HG03520 (cell line): ENCODE measurements at regions not wholly inside any gene's neighbourhood (a gene's known extent, or its start where the extent isn't known, plus 50 kb on each side); places are given as distances from the start of the nearest gene placed in this dataset.

Experiments
- ATAC-seq: cut with Tn5 transposase; IDR thresholded peaks from one replicate; pipeline ENCODE4 v1.9.1; 2021; ENCODE audit warnings: mild to moderate bottlenecking, moderate library complexity; ENCODE audit not compliant: unreplicated experiment

DNA sequence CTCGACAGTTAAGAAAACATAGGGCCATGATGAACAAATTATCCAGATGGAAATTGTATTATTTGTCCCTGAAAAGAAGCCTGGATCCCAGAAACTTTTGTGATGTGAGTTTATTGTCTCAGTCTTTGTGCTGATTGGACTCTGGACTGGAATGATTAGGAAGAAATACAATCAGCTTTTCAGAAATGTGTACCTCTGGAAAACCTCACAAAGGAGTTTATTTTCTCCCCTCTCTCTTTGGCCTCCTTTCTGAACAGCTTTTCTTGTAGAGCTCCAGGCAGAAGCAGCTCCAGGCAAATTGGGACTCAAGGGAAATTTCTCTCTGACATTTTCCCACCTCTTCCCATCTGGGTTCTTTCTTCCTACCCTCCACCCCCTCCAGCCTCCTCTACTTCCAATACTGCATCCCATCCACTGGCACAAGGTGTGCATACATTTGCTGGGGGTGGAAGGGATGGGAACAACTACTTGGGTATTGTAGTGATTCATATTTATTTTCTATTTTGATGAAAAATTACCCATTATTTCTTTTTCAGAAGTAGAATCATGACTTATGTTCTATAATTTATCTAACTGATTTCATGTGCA, 119.7 kb downstream of the CD47 start:
- ATAC-seq: no peak

DNA sequence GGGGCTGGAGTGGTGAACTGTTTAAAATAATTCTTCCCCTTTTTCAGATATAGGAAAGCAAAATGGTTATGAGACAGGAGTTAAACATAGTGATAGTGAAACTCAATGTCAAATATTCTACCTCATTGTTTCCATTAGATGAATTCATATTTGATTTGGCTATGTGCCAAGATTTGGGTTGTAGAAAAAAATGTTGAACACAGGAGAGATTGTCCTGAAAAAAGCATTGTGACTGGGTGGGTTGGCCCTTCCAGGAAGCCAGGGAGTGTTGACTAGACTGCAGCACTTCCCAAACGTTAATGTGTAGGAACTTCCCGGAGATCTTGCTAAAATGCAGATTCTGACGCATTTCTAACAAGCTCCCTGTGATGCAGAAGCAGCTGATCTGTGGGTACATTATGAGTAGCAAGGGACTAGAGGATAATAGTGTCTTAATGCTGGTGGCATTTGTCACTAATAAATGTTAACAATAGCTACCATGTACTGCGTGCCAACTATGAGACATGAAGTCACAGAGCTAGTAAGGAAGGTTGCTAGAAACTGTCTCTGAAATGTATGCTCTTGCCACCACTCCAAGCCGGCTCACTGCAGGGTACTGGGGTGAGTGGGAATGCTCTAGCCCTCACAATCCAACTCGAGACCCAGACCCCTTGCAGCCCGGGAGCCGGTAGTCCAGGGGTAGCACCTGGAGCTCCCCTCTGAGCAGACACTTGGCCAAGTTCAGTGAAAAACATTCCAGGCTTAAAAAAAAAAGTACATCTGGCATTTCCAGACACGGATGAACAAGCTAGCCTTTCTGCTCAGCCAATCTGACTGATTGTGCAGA, 120.6 kb downstream of the CD47 start:
- ATAC-seq: no peak

DNA sequence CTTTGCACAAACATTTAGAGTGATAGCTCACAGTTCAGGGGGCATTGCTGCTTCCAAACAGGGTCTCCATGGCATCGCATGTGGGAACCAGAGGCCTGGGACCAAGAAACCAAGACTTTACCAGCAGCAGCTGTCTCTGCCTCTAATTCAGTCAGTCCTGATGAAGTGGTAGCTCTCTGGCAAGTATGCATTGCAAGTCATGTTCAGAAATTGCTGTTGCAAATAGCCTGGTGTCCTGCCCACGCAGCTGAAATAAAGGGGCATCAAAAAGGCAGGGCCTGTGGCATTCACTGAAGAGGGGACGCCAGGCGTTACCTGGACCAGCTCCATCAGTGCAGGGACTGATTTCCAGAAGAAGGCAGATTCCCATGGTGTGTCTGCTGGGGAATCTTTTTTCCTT, 121.3 kb downstream of the CD47 start:
- no peak for ATAC-seq

DNA sequence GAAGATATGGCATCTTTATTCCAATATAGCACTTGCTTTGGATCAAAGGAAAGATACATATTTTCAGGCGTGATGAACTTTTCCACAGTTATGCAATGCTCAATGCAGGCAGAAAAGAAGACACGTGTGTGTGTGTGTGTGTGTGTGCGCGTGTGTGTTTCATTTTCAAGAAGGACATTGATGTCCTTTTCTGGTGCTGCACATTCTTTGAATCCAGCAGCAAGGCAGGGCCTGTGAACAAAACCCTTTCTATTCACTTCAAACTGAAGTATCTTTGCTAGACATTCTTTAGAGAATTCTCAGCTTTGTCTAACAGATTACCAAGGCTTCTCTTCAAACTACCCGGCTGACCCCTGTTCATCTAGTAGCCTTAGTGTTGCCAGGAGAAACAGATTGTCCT, 124.6 kb downstream of the CD47 start:
- ATAC-seq: no peak

DNA sequence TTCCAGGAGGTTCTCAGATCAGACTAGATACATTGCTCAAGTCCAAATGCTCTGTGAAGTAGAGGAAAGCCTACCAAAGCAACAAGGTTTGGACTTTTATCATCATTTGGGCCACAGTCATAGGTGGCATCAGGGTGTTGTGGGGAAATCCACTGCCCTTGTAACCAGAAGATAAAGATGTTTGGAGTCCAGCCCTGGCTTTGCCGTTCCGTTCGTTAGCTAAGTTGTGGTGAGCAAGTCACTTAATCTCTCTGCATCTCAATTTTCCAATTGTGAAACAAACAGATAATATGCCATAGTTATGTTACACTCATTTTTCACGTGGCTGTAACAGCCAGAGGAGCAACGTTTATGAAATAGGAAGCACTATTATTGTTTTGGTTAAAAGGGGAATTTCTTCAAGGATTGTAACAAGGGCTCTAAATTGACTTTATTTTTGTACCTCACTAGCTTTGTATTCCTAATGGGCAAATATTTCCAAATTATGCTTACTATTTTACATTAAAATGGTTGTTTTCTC, 125.6 kb downstream of the CD47 start:
- ATAC-seq: no peak

DNA sequence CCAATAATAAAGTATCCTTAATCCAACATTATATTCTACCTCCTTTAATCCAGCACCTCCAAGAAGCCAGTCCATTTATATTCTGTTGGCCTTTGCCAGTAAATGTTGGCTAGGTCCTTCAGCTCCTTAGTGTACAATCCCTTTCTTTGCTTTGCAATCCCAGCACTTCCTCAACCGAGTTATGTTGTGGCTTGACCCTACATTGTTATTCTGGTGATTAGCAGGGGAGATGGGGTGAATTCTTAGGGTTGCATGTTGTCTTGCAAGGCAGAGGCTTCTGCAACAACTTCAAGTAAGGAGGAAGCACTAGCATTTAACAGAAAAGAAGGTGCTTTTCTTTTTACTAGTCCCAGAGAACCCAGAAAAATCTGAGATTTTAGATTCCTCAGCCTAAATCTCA, 127.2 kb downstream of the CD47 start:
- ATAC-seq: no peak

DNA sequence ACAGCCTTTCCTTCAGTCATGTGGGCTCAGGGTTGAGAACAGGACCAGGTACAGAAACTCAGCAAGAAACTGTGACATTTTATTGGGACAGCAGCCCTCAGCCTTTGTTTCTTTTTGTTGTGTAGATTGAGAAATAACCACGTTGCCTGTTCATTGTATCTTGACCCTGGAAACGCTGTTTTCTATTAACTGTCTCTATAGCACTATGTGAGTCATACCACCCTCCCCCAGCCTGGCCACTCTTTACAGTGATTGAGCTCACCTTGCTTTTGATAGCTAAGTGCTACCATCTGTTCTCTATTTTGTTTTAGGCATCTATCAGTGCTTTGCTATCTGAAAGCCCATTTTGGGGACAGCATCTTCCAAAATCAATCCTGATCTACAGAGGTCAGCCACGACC, 127.9 kb downstream of the CD47 start:
- ATAC-seq: no peak

DNA sequence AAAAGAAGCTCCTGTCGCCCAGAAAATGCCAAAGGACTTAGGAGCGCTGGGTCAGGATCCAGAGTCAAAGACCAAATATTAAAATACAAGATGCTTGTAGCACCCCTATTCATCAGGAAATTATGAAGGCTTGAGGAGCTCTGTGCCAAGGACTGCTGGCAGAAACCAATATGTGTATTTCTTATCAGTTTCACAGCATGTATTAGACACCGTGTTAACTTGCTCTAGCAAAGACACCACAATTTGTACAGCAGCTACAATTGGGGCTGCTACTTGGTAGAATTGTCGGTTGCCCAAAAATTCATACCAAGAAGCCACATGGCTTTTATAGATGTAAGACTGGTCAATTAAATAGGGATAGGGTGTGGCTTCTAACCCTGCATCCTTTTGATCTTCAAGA, 128.8 kb downstream of the CD47 start:
- no peak for ATAC-seq

DNA sequence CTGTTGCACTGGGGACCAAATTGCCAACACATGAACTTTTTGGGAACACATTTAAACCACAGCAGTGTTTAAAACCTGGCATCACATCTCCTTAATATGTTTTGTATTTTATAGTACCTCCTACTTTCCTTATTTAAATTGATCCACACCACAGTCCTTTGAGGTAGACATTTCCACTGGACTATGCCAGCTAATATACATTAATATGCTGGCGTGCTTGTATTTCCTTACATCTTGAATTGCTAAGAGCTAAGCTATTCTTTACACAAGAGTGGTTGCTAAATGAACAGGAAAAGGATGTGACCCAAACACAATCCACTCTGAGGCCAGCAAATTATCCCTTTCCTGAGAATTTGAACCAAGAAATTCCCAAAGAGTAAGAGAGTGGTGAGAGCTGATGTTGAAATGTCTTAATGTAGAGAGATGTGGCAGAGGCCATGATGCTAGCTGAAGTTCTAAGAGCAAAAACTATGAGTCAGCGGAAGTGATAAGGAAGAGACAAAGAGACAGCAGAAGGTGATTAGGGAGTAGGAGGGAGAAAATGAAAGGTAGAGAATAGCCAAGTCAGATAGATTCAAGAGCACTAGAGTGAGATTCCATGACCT, 131.2 kb downstream of the CD47 start:
- no peak for ATAC-seq

DNA sequence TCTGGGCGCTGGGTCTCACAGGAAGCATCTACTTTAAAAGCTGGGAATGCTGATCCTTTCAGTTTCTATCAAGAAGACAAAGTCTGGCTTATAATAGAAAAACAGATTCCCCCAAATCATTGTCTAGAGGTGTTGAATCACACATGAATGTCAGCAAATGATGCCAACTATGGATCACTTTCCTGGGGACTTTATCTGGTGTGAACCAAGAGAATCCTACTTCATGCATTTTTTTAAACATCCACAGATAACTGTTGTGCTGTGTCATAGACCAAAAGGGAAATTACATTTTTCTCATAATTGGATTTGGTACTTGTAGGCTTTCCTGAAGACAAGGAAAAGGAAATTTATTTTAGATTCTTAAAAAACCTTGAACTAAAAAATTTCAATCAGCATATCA, 132.7 kb downstream of the CD47 start:
- no peak for ATAC-seq

DNA sequence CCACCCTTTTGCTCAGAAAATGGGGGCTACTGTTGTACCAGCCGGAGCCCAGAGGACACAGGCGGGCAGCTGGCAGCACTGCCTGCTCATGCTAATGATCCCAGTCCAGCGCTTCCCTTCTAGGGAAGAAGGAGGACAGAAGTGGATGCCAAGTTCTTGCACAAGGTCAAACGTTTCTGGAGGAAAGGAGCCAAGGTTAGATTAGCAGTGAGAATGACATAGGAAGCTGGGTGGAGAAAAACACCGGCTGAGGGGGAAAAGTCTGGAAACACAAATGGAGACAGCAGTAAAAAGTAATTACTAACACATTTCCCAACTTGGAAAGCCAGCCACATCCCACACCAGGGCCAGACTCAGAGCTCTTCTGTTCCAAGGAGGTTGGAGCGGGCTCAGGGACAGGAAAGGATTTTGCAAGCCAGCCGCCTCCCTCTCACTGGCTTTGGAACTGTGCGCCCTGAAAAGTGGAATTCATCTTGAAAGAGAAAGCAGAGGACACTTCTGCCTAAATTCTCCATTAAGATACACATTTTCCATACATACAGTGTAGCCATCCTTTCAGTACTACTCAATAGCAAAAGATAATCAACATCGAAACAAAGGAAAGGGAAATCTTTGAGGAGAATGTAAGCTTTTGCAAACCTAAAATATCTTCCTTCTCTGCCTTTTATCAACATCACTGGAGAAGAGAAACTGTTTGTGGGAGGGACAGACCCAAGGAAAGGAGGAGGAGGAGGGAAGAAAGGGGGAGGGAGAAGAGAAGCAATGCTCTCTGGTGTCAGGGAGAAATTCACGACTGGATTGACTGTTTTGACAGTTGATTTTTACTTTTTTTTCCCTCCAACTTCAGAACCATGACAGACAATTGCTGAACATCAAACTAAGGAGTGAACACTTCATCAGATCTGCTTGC, 133.6 kb downstream of the CD47 start:
- ATAC-seq: no peak

DNA sequence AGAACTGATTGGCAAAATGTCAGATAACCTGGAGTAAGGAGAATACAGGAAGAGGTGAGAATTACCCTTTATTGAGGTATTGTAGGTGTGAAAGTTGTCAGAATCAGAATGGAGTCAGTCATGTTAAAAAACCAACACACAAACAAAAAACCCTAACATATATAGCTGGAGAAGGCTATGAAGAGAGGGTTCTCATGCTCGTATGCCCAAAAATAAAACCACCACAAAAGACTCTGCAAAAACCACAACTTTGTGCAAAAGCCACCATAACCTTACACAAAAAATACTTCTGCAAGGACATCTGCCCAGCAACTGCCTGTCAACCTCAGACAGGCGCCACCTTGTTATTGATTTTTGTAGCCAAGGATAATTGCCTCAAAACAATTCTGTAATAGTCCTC, 136.0 kb downstream of the CD47 start:
- no peak for ATAC-seq

DNA sequence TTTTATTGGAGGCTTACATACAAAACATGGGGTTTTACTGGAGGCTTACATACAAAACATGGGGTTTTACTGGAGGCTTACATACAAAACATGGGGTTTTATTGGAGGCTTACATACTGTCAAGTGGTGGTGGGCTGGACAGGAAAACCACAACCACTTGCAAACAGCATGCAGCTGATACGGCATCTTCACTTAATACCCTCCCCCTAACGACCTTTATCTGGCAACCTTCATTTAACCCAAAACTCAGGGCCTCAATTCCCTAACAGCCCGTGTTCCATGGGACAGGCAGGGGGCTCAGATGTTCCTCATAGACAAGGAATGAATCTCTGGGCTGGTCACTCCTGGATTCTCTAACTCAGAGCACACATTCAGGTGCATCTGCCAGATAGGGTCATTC, 137.1 kb downstream of the CD47 start:
- ATAC-seq: no peak

DNA sequence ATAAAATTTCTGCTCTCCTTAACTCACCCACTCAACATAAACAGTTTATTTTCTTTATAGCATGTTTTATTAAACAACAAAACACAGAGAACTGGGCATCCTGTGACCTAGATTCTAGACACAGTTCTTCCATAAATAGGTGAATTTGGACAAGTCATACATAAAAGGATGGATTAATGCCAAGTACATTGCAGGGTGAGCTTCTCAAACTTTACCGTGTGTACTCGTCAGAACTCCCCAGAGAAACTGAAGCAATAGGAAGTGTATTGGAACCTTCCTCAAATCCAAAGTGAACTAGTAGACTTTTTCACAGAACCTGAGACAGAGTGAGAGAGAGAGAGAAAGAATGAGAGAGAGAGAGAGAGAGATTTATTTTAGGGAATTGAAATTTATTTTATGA, 139.7 kb downstream of the CD47 start:
- ATAC-seq: no peak

DNA sequence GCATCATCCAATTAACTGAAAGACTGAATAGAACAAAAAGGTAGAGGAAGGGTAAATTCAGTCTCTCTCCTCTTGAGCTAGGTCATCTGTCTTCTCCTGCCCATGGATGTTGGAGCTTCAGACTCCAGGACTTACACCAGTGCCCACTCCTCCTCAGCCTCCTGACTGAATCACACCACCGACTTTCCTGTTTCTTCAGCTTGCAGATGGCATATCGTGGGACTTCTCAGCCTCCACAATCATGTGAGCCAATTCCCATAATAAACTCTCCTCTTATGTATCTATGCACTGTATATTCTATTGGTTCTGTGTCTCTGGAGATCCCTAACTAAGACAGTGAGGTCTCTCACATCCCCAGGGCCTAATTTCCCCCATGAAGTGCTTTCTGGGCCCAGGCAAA, 140.4 kb downstream of the CD47 start:
- ATAC-seq: no peak

DNA sequence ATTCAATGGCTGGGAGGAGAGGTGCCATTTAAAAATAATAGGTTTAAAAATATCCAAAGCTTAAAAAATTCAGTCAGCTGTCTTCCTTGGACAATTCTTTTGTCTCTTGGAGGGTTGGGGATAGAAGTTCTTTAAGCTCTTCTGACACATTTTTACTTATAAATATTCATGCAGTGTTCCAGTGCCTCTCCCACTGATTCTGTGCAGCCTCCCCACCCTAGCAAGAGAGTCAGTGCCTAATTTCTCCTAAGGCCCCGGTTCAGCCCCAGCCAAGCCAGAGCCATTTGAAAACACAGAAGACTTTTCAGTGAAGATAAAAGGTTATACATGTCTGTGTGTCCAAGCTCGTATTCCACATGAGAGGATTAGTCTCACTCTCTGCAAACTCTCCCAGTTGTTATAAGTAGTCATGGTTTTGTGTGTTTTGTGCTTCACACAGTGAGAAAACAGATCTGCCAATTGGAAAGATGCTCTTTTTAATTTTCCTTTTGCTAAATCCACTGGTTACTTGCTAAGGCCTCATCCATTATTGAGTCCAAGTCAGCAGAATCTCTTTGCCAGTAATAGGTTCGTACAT, 141.3 kb downstream of the CD47 start:
- ATAC-seq: no peak

DNA sequence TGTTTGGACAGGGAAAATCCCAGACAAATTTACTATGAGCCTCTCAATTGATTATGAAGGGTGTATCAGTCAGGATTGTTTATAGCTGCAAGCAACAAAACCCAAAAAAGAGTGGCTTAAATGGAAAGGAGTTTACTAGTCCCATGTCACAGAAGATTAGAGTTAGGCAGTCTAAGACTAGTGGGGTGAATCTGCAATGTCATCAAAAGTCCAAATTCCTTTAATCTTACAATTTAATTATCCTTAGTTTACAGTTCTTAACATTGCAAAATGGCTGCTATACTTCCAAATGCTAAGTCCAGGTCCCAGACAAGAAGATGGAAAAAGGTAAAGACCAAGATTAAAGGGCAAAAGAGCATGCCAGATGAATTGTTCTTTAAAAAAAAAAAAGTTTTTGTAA, 143.6 kb downstream of the CD47 start:
- no peak for ATAC-seq

DNA sequence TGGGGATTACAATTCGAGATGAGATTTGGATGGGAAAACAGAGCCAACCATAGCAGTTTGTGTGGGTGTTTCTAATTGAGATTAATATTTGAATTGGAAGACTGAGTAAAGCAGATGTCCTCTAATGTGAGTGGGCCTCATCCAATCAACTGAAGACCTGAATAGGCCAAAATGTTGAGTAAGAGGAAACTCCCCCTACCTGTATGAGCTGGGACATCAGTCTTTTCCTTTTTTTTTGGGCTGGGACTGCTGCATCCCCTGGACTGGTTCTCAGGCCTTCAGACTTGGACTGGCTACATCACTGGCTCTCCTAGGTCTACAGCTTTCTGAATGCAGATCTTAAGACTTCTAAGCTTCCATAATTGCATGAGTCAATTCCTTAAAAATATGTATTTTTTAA, 144.1 kb downstream of the CD47 start:
- no peak for ATAC-seq

DNA sequence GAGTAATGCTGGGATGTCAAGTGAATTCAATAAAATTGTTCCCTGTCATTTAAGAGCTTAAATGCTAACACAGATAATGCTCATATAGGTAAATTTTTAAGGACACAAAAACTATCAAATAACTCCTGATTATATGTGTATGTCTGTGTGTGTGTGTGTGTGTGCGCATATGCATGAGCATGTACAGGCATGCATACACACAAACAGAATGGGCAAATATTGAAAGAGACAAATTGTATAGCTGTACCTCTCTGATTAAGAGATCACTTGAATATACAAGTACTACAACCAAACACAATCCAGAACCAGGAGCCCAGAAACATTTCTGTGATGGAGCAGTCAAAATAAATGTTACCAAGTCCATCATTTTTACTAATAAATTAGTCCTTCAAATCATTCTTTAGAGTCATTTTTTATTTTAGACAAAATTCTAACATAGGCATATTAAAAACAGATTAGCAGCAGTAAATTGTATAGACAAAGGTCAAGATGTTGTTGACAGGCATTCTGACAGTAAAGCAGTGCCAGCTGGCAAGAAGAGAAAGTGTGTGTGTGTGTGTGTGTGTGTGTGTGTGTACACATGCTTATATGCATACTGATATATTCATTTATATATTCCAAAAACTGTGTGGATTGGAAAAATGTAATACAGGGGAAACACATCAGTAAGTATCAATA, 145.3 kb downstream of the CD47 start:
- no peak for ATAC-seq

DNA sequence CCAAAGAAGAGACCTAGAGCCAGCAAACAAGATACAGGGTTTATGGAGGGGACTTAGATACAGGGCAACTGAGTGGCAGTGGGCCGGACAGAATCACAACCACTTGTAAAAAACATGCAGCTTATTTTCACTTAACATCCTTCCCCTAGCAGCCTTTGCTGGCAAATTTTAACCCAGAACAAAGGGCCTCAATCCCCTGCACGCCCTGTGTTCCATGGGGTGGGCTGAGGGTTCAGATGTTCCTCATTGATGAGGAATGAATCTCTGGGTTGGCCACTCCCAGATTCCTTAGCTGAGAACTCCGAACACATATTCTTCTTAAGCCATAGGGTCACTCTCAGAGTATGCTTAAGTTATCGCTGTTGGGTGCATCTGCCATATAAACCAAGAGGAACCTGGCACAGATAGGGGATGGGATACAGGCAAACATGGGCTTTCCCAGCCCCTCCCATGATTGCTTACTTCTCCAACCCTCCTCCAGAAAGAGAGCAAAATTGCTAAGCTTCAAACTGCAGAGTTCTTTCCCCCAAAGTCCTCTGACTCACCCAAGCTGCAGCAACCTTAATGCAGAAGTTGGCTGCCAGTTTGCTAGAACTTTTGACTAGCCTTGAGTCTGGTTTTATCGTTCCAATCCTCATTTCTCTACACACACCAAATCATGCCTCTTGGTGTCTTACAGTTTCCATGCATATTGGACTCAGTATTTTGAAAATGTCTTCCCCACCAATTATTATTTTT, 146.9 kb downstream of the CD47 start:
- no peak for ATAC-seq
